ENCODE measurements at regions not wholly inside any gene's neighbourhood (a gene's known extent, or its start where the extent isn't known, plus 50 kb on each side); places are given as distances from the start of the nearest gene placed in this dataset.

DNA sequence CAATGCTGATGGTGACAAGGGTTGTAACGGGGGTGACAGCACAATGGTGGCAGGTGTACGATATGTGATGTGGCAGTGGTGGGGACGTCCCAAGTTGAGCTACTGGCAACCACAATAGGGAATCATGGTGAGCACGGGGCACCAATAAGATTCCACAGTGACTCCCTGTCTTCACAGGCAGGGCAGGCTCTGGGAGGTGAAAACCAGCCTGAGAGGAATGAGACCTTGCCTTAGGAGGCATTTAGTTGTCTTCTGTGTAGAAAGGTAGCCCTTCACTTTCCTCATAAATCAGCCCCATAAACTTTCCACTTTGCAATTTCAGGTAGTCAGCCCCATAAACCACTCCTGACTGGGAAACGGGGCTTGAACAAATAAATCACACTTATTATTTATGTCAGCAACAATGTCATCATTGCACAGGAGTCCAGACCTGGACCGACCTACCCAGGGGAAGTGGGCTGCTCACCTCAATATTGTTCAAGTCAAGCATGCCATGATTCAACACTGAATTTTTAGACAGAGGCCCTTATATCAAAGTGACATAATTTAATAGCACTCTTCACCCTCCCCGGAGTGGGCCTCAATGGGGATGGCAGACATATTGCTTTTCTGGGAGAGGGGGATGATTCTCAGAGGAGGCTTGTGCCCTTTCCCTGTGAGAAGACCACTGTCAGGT lies 150.8 kb downstream of the CDC5L start:
- TF ChIP-seq, protein P1, sequence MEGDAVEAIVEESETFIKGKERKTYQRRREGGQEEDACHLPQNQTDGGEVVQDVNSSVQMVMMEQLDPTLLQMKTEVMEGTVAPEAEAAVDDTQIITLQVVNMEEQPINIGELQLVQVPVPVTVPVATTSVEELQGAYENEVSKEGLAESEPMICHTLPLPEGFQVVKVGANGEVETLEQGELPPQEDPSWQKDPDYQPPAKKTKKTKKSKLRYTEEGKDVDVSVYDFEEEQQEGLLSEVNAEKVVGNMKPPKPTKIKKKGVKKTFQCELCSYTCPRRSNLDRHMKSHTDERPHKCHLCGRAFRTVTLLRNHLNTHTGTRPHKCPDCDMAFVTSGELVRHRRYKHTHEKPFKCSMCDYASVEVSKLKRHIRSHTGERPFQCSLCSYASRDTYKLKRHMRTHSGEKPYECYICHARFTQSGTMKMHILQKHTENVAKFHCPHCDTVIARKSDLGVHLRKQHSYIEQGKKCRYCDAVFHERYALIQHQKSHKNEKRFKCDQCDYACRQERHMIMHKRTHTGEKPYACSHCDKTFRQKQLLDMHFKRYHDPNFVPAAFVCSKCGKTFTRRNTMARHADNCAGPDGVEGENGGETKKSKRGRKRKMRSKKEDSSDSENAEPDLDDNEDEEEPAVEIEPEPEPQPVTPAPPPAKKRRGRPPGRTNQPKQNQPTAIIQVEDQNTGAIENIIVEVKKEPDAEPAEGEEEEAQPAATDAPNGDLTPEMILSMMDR (IDR thresholded peaks at IDR 0.05), result no peak
- TF ChIP-seq POLR2AphosphoS5 (IDR thresholded peaks at IDR 0.05), result no peak
- TF ChIP-seq POLR2A (IDR thresholded peaks at IDR 0.05), result no peak

Measured in suprapubic skin (tissue), 4 donors.